ENCODE measurements at regions not wholly inside any gene's neighbourhood (a gene's known extent, or its start where the extent isn't known, plus 50 kb on each side); places are given as distances from the start of the nearest gene placed in this dataset.

GRCh38 chr7:81112731-81113130 is 193.9 kb upstream of the SEMA3C start:
- ChIA-PET CTCF (interaction anchor here (0.6 kb wide), 1 partner anchor 338 kb away, joined by 5 read pairs; no protein-coding TSS in a partner anchor), POLR2A (no interaction called here)
- peak overlapping the region; percentile 13; the same call in 1 of the 2 replicates for H3K27ac ChIP-seq (ENCODE audit: extremely low read depth, low read depth, low read length)
- no peaks in the 10 kb centered on the region for H3K9me3 ChIP-seq (ENCODE audit: control insufficient read depth, insufficient read depth, low read depth, low read length)
- H3K4me3 ChIP-seq (ENCODE audit: low read depth, low read length): no peak overlapping the region
- peaks cover 12% of the 10 kb centered on the region for H3K4me1 ChIP-seq (ENCODE audit: control insufficient read depth, insufficient read depth, low read length)
- no peaks in the 10 kb centered on the region for H3K36me3 ChIP-seq (ENCODE audit: control insufficient read depth in 2 of 2, insufficient read depth in 1 of 2, low read length in 2 of 2)
- no peak for TF ChIP-seq ZBTB1 (tag by site-specific recombination; IDR thresholded peaks at IDR 0.05)
- no peak for TF ChIP-seq ZNF555 (tag by site-specific recombination; conservative IDR thresholded peaks at IDR 0.05)
- TF ChIP-seq ZNF639 (tag by site-specific recombination; IDR thresholded peaks at IDR 0.05): no peak
- no peak for TF ChIP-seq ZNF311 (tag by site-specific recombination; IDR thresholded peaks at IDR 0.05; ENCODE audit: borderline replicate concordance)
- TF ChIP-seq ZBTB8A (tag by site-specific recombination; IDR thresholded peaks at IDR 0.05): no peak
- no peak for TF ChIP-seq ZFP41 (tag by site-specific recombination; IDR thresholded peaks at IDR 0.05; ENCODE audit: borderline replicate concordance)
- TF ChIP-seq ZNF121 (tag by site-specific recombination; IDR thresholded peaks at IDR 0.05): no peak
- no peak for TF ChIP-seq ZNF37A (tag by site-specific recombination; IDR thresholded peaks at IDR 0.05)
- no peak for TF ChIP-seq ZBTB20 (tag by site-specific recombination; IDR thresholded peaks at IDR 0.05)
- TF ChIP-seq ZNF580 (tag by site-specific recombination; IDR thresholded peaks at IDR 0.05): no peak
- TF ChIP-seq TRIM28 (IDR thresholded peaks at IDR 0.05; ENCODE audit: borderline replicate concordance, low read length): no peak
- TF ChIP-seq ZNF843 (tag by site-specific recombination; IDR thresholded peaks at IDR 0.05): no peak
- TF ChIP-seq ZBTB26 (tag by site-specific recombination; optimal IDR thresholded peaks at IDR 0.05): no peak
- TF ChIP-seq ZNF624 (tag by site-specific recombination; IDR thresholded peaks at IDR 0.05): no peak
- TF ChIP-seq ZBTB44 (tag by site-specific recombination; IDR thresholded peaks at IDR 0.05): no peak
- no peak for TF ChIP-seq SP7 (tag by site-specific recombination; IDR thresholded peaks at IDR 0.05)

GRCh38 chr7:81111781-81112540 is 193.1 kb upstream of the SEMA3C start:
- 0 out of 2 replicates have a peak overlapping the region, but pooled peaks have one; percentile 27 for H3K27ac ChIP-seq (ENCODE audit: extremely low read depth, low read depth, low read length)
- ChIA-PET CTCF (interaction anchor here (0.6 to 0.7 kb wide), 2 partner anchors 313 to 339 kb away, joined by 3 to 5 read pairs; no protein-coding TSS in a partner anchor), POLR2A (no interaction called here)
- H3K9me3 ChIP-seq (ENCODE audit: control insufficient read depth, insufficient read depth, low read depth, low read length): no peaks in the 10 kb centered on the region
- H3K4me1 ChIP-seq (ENCODE audit: control insufficient read depth, insufficient read depth, low read length): peaks cover 12% of the 10 kb centered on the region
- no peaks in the 10 kb centered on the region for H3K36me3 ChIP-seq (ENCODE audit: control insufficient read depth in 2 of 2, insufficient read depth in 1 of 2, low read length in 2 of 2)
- no peak overlapping the region for H3K4me3 ChIP-seq (ENCODE audit: low read depth, low read length)
- TF ChIP-seq ZNF398 (tag by site-specific recombination; IDR thresholded peaks at IDR 0.05) (peak; percentile 33; the same call in 1 of the 2 replicates), ZBTB21 (tag by site-specific recombination; IDR thresholded peaks at IDR 0.05) (no peak), ZNF140 (tag by site-specific recombination; IDR thresholded peaks at IDR 0.05) (no peak), SP7 (tag by site-specific recombination; IDR thresholded peaks at IDR 0.05) (peak; percentile 36; the same call in 1 of the 2 replicates), OVOL3 (tag by site-specific recombination; IDR thresholded peaks at IDR 0.05) (no peak), ZNF843 (tag by site-specific recombination; IDR thresholded peaks at IDR 0.05) (no peak), ZNF580 (tag by site-specific recombination; IDR thresholded peaks at IDR 0.05) (no peak), ZFHX2 (tag by site-specific recombination; conservative IDR thresholded peaks at IDR 0.05) (peak; percentile 55), ZNF513 (tag by site-specific recombination; IDR thresholded peaks at IDR 0.05) (0 out of 2 replicates have a peak, but pooled peaks have one; percentile 20), GLI4 (tag by site-specific recombination; IDR thresholded peaks at IDR 0.05) (no peak), ZNF37A (tag by site-specific recombination; IDR thresholded peaks at IDR 0.05) (no peak), ZNF10 (tag by site-specific recombination; IDR thresholded peaks at IDR 0.05) (no peak)
